HG02642 (cell line): ENCODE measurements at regions not wholly inside any gene's neighbourhood (a gene's known extent, or its start where the extent isn't known, plus 50 kb on each side); places are given as distances from the start of the nearest gene placed in this dataset.

Source experiments
- ATAC-seq: cut with Tn5 transposase; IDR thresholded peaks from one replicate; pipeline ENCODE4 v1.9.1; 2021; ENCODE audit warnings: mild to moderate bottlenecking; ENCODE audit not compliant: unreplicated experiment, poor library complexity

- ATAC-seq, result no peak
These were observed 329.6 kb downstream of the PTEN start for GRCh38 chr10:88193018-88193417.

- ATAC-seq, result no peak
These were observed 330.8 kb downstream of the PTEN start for GRCh38 chr10:88194041-88194887.

- ATAC-seq, result no peak
These were observed 331.5 kb downstream of the PTEN start for GRCh38 chr10:88194961-88195367.

DNA sequence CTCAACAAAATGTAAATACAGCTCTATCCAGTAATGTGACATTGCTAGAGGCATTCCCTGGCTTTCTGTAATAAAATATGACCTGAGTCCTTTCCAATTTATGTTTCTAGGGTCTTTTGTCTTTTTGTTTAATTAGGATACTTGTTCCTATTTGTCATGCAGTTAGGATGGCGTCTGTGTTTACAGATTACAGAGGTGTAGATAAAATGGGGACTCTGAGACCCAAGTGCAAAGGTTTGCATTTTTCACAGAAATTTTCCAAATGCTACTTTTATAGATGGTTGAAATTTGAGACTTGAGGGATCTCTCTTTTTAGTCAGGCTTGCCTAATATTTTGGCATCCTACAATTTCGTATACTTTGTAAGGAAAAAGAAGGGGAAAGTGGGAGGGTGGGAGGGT lies 332.4 kb downstream of the PTEN start:
- no peak for ATAC-seq

DNA sequence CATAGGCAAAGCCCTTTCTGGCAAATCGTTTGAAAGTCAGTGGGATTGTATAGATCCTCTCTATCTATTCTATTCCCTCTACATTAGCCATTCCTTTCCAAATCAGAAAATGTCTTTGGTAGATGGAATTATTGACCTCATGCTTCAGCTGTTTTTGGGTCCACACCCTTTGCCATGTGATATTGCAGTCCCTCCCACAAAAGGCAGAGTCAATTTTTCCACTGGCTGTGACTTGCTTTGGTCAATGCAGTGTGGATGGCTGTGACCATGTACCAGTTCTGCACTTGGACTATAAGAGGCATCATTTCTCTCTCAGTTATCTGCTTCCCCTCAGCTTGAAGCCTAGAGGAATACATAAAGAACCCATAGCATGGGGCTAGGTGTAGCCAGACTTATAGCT lies 332.9 kb downstream of the PTEN start:
- ATAC-seq, result no peak

DNA sequence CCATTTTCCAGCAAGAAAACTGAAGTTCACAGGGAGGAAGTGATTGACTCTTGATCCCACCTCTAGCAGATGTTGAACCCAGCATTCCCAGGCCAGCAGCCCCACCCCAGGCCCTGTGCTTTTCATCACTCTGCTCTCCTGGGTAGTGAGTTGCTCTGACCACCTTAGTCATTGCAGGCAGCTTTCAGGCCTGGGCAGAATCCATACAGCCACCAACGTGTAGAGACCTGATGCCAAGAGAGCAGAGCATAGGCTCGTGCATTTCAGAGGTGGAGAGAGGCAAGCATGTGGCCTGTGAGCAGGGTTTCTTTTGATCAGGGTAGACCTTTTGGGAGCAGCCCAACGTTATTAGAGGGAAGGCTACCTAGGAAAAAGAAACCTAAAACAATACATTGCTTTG lies 334.6 kb downstream of the PTEN start:
- no peak for ATAC-seq

GRCh38 chr10:88200312-88201032 lies 337.0 kb downstream of the PTEN start:
- ATAC-seq, result no peak

- no peak for ATAC-seq
These were observed 342.5 kb downstream of the PTEN start for GRCh38 chr10:88205842-88206446.

GRCh38 chr10:88207121-88207546 lies 343.7 kb downstream of the PTEN start:
- no peak for ATAC-seq

DNA sequence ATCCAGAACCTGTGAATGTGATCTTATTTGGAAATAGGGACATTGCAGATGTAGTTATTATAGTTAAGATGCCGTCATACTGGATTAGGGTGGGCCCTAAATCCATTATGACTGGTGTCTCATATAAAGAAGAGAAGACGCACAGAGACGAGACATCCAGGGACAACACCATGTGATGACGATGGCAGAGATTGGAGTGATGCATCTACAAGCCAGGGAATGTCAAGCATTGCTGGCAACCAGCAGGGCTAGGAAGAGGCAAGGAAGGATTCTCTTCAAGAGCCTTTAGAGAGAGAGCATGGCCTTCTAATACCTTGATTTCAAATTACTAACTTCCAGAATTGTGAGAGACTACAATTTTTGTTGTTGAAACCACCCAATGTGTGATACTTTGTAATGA lies 345.8 kb downstream of the PTEN start:
- no peak for ATAC-seq

DNA sequence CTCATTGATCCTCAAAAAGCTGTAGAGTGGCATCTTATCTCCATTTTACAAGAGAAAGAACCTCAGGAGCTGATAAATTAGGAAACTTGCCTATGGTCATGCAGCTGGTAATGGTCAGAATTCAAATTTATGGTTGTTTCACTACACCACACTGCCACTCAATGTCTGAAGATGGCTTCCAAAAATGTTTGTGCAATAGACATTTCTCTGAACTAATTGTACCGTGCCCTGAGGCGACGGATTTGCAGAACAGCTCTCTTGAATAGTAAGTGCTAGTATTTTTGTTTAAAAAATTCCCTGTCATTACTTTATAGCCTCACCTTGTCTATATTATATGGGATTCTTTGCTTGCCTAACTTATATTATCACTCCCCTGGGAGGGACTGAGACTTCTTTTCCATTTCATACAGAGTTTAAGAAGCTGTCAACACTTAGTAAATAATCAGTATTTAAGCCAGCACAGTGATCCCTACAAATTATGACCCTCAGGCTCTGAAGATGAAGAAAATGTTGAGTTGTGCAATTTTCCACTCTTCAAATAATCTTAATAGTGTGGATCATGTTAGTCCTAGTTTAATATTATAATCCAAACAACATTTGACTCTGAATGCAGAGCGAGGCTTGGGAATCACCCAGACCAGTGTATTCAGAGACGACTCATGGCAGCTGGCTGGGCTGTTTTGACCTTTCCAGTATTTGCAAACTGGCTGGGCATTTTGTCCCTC lies 346.6 kb downstream of the PTEN start:
- ATAC-seq, result no peak

DNA sequence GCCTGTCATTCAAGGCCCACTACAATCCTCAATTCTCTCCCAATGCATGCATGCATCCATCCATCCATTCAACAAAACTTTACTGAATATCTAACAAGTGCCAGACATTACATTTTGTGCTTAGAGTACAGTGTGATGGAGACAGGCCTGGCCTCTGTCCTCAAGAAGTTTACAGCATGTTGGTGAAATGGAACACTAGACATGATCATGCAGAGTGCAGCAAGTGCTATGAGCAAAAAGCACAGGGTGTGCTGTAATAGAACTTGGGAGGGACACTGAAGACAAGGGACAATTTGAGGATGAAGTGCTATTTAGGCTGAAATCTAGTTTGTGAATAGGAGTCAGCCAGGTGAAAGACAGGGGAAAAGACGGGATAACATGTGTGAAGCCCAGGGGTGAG lies 347.8 kb downstream of the PTEN start:
- ATAC-seq, result no peak

GRCh38 chr10:88212069-88212468 lies 348.6 kb downstream of the PTEN start:
- no peak for ATAC-seq

- no peak for ATAC-seq
These were observed 349.7 kb downstream of the PTEN start for GRCh38 chr10:88213065-88213605.

GRCh38 chr10:88216976-88217375 lies 353.6 kb downstream of the PTEN start:
- no peak for ATAC-seq

- no peak for ATAC-seq
These were observed 354.9 kb downstream of the PTEN start for GRCh38 chr10:88218362-88218761.

- no peak for ATAC-seq
These were observed 356.3 kb downstream of the PTEN start for GRCh38 chr10:88219753-88220152.

- no peak for ATAC-seq
These were observed 357.9 kb downstream of the PTEN start for GRCh38 chr10:88221010-88221973.

GRCh38 chr10:88222881-88223280 lies 359.5 kb downstream of the PTEN start:
- ATAC-seq, result no peak
